ENCODE measurements at regions not wholly inside any gene's neighbourhood (a gene's known extent, or its start where the extent isn't known, plus 50 kb on each side); places are given as distances from the start of the nearest gene placed in this dataset.

GRCh38 chr1:234969011-234969441 is 159.6 kb downstream of the TOMM20 start:
- DNase-seq (ENCODE audit: low read depth) = no peak
- no peak overlapping the region for H3K4me3 ChIP-seq (replicated peaks; ENCODE audit: low read depth, low read length)
- TF ChIP-seq, protein P1, sequence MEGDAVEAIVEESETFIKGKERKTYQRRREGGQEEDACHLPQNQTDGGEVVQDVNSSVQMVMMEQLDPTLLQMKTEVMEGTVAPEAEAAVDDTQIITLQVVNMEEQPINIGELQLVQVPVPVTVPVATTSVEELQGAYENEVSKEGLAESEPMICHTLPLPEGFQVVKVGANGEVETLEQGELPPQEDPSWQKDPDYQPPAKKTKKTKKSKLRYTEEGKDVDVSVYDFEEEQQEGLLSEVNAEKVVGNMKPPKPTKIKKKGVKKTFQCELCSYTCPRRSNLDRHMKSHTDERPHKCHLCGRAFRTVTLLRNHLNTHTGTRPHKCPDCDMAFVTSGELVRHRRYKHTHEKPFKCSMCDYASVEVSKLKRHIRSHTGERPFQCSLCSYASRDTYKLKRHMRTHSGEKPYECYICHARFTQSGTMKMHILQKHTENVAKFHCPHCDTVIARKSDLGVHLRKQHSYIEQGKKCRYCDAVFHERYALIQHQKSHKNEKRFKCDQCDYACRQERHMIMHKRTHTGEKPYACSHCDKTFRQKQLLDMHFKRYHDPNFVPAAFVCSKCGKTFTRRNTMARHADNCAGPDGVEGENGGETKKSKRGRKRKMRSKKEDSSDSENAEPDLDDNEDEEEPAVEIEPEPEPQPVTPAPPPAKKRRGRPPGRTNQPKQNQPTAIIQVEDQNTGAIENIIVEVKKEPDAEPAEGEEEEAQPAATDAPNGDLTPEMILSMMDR (IDR thresholded peaks at IDR 0.05; ENCODE audit: low read length, missing control alignments) = no peak

GRCh38 chr1:234968451-234968850 is 160.2 kb downstream of the TOMM20 start:
- no peak for DNase-seq (ENCODE audit: low read depth)
- no peak overlapping the region for H3K4me3 ChIP-seq (replicated peaks; ENCODE audit: low read depth, low read length)
- TF ChIP-seq, protein P1 (IDR thresholded peaks at IDR 0.05; ENCODE audit: low read length, missing control alignments) = no peak

DNA sequence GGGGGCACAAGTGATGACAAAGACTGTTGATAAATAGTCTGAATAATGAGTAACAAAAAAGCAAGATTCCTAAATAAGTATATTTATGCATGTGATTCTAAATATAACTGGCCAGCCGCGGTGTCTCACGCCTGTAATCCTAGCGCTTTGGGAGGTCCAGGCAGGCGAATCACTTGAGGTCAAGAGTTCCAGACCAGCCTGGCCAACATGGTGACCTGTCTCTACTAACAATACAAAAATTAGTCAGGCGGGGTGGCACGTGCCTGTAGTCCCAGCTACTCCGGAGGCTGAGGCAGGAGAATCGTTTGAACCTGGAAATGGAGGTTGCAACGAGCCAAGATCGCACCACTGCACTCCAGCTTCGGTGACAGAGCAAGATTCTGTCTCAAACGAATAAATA is 161.5 kb downstream of the TOMM20 start:
- TF ChIP-seq, protein P1 (IDR thresholded peaks at IDR 0.05; ENCODE audit: low read length, missing control alignments) = no peak
- no peak overlapping the region for H3K4me3 ChIP-seq (replicated peaks; ENCODE audit: low read depth, low read length)
- no peak for DNase-seq (ENCODE audit: low read depth)

DNA sequence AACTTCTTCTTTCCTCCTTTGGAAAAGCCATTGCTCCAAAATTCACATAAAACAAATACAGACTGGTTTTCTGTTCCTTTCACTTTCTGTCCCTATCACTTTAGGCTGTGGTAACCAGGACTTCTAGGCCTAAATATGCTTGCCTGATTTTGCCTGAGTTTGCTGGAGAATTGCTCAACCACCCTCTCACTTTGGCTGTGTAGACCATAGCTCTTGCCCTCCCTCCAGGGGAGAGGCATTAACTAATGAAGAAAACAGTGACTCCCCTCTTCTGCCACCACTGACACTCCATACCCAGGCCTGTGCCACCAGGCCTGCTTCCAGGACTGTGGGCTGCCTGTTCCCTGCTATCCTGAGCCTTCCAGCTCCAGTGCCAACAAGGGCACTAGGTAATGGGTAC is 163.5 kb downstream of the TOMM20 start:
- no peak overlapping the region for H3K4me3 ChIP-seq (replicated peaks; ENCODE audit: low read depth, low read length)
- peak; percentile 43 for DNase-seq (ENCODE audit: low read depth)
- TF ChIP-seq, protein P1 (IDR thresholded peaks at IDR 0.05; ENCODE audit: low read length, missing control alignments) = no peak

DNA sequence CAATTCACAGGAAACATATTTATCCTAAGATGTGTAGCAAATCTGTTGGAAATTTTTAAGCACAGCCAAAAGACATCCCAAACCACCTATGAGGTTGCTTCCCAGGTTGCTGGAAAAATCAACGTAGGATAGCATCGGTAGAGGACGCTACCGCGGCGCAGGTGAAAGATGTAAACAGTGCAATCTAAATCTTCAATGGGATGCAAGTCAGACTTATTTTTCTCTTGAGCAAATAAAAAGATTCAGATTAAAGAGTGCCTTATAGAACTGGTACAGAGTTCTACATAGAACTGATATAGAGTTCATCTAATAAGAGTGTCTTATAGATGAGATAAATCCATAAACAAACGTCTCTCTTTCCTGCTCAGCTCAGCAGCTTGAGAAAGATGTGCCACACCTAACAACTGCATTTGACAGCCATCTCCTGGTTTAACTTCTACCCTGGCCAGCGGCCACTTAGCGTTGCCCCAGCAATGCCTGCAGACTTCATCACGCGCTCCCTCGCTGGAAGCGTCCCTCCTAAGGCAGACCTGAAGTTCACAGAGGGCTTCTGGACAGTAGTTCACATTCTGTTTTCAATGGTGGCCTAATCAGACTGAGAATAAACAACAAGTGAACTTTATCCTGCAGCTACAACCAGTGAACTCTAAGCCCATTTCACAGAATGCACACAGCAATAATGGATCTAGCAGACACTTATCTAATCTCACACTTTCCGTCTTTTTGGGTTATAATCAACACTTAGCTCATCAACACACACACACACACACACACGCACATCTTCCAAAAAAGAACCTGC is 164.5 kb downstream of the TOMM20 start:
- DNase-seq (ENCODE audit: low read depth) = no peak

GRCh38 chr1:234963180-234963903 is 165.3 kb downstream of the TOMM20 start:
- no peak overlapping the region for H3K4me3 ChIP-seq (replicated peaks; ENCODE audit: low read depth, low read length)
- peak; percentile 87 for DNase-seq (ENCODE audit: low read depth)
- TF ChIP-seq, protein P1 (IDR thresholded peaks at IDR 0.05; ENCODE audit: low read length, missing control alignments) = no peak

More for the DNA sequence above, 164.5 kb downstream of the TOMM20 start:
- TF ChIP-seq, protein P1 (IDR thresholded peaks at IDR 0.05; ENCODE audit: low read length, missing control alignments) = no peak
- no peak overlapping the region for H3K4me3 ChIP-seq (replicated peaks; ENCODE audit: low read depth, low read length)
